Upper lobe of left lung (tissue), 6 donors: ENCODE measurements at regions not wholly inside any gene's neighbourhood (a gene's known extent, or its start where the extent isn't known, plus 50 kb on each side); places are given as distances from the start of the nearest gene placed in this dataset.

Source experiments
- ATAC-seq, 2 donors: fragments of 200-7000 bp; cut with Tn5 transposase; one replicate each; pipeline ENCODE4 v1.9.1; 2022; ENCODE audit warnings: mild to moderate bottlenecking in 2 of 2, moderate library complexity in 2 of 2; ENCODE audit not compliant: low FRiP score in 2 of 2
- DNase-seq, 2 donors: peaks; one replicate each; pipeline ENCODE4 v3.0.0-alpha.2; 2019 to 2020
- H3K27ac ChIP-seq, 4 donors: fragments of 200-600 bp; sonication (generic); one replicate each; pipeline ENCODE4 v1.5.1; 2016 to 2019
- H3K27me3 ChIP-seq, 4 donors: fragments of 200-600 bp; sonication (generic); one replicate each; pipeline ENCODE4 v1.5.1; 2017 to 2019
- H3K36me3 ChIP-seq, 4 donors: fragments of 200-600 bp; sonication (generic); one replicate each; pipeline ENCODE4 v1.5.1; 2016 to 2019
- H3K4me1 ChIP-seq, 4 donors: fragments of 200-600 bp; sonication (generic); one replicate each; pipeline ENCODE4 v1.5.1; 2018 to 2019
- H3K4me3 ChIP-seq, 4 donors: fragments of 200-600 bp; sonication (generic); one replicate each; pipeline ENCODE4 v1.5.1; 2017 to 2019; ENCODE audit warnings: mild to moderate bottlenecking in 2 of 4, moderate library complexity in 1 of 4
- H3K9me3 ChIP-seq, 4 donors: fragments of 200-600 bp; sonication (generic); one replicate each; pipeline ENCODE4 v1.5.1; 2018 to 2019
- CTCF ChIP-seq, 6 experiments: fragments of 450-650 bp in 4 of 6; fragments of 200-600 bp in 2 of 6; sonication (generic) in 2 of 6; IDR thresholded peaks; one replicate each; pipeline ENCODE4 v1.5.1; 2016 to 2019; ENCODE audit warnings: antibody characterized with exemption in 6 of 6
- EP300 ChIP-seq, 4 donors: sonication (generic); formaldehyde crosslinking; IDR thresholded peaks; one replicate each; pipeline ENCODE4 v1.5.1; 2017; ENCODE audit warnings: antibody characterized with exemption in 4 of 4, control low read depth in 2 of 4
- POLR2A ChIP-seq, 4 donors: fragments of 450-650 bp; IDR thresholded peaks; one replicate each; pipeline ENCODE4 v1.5.1; 2016 to 2017; ENCODE audit warnings: antibody characterized with exemption in 4 of 4, mild to moderate bottlenecking in 2 of 4
- POLR2AphosphoS5 ChIP-seq, 2 donors: sonication (generic); formaldehyde crosslinking; IDR thresholded peaks; one replicate each; pipeline ENCODE4 v1.5.1; 2017; ENCODE audit warnings: antibody characterized with exemption in 2 of 2
- WGBS, 2 donors: methylation state at CpG; one replicate each; pipeline ENCODE4 v1.1.5; 2017 to 2018; 5-methylcytosine and 5-hydroxymethylcytosine counted together
- donor health status: DM: no; HTN: no; CAD: no; lungs with moderate emphysema.
- donor health status: DM: no; HTN: yes; CAD: no; lungs with severe emphysema.

DNA sequence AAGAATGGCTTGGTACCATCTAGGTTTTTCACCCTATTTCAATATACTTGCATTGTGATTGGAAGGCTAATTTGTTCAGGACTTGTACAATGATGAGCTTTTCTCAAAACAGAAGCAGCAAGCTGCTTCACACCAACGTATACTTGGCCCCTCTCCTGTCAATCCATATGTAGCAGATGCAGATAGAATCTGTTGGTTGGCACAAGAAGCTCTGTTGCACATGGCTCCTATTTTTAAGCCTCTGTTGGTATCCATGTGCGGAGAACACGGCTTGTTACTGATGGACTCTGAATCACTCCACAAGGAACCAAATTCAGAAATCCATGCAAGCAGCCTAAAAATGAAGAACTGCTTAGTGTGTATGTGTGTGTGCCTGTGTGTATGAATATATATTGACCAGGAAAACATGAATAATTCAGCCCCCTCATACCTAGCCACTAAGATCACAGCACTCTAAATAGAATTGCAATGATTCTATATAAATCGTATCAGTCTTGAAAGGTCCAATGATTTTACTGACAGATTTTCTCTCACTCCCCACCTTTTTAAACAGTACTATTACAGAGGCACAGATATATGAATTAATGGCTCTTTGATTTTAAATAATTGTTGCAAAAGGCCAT, 258.4 kb upstream of the DPYD start:
- 70 to 92% methylated on average over 4 of the region's 4 CpGs for WGBS, 2 donors
- TF ChIP-seq EP300 (IDR thresholded peaks at IDR 0.05) (no peak), CTCF (IDR thresholded peaks at IDR 0.05) (no peak), POLR2AphosphoS5 (IDR thresholded peaks at IDR 0.05) (no peak), POLR2A (IDR thresholded peaks at IDR 0.05) (no peak)

GRCh38 chr1:98177751-98178150, 256.9 kb upstream of the DPYD start:
- no peaks in the 10 kb centered on the region for H3K9me3 ChIP-seq
- H3K4me1 ChIP-seq, result no peaks in the 10 kb centered on the region
- H3K36me3 ChIP-seq, result no peaks in the 10 kb centered on the region
- H3K27me3 ChIP-seq, result no peaks in the 10 kb centered on the region
- H3K27ac ChIP-seq, result no peak overlapping the region
- WGBS, 2 donors, result 89 to 92% methylated on average over 2 of the region's 2 CpGs
- no peak for TF ChIP-seq EP300 (IDR thresholded peaks at IDR 0.05)
- no peak for TF ChIP-seq POLR2A (IDR thresholded peaks at IDR 0.05)
- TF ChIP-seq POLR2AphosphoS5 (IDR thresholded peaks at IDR 0.05), result no peak
- H3K4me3 ChIP-seq, result no peak overlapping the region
- DNase-seq (no peak), ATAC-seq (no peak)

More for the DNA sequence above, 258.4 kb upstream of the DPYD start:
- DNase-seq (no peak), ATAC-seq (no peak)
- no peak overlapping the region for H3K27ac ChIP-seq
- H3K4me3 ChIP-seq, result no peak overlapping the region
- H3K4me1 ChIP-seq, result no peaks in the 10 kb centered on the region
- no peaks in the 10 kb centered on the region for H3K36me3 ChIP-seq
- H3K9me3 ChIP-seq, result no peaks in the 10 kb centered on the region
- H3K27me3 ChIP-seq, result no peaks in the 10 kb centered on the region

GRCh38 chr1:98176936-98177335, 256.1 kb upstream of the DPYD start:
- no peaks in the 10 kb centered on the region for H3K36me3 ChIP-seq
- no peak for DNase-seq
- H3K4me3 ChIP-seq, result no peak overlapping the region
- ATAC-seq, result no peak
- WGBS, 2 donors, result 86 to 88% methylated on average over 3 of the region's 3 CpGs
- TF ChIP-seq POLR2AphosphoS5 (IDR thresholded peaks at IDR 0.05), result no peak
- no peak for TF ChIP-seq EP300 (IDR thresholded peaks at IDR 0.05)
- TF ChIP-seq POLR2A (IDR thresholded peaks at IDR 0.05), result no peak
- no peak for TF ChIP-seq CTCF (IDR thresholded peaks at IDR 0.05)
- no peaks in the 10 kb centered on the region for H3K9me3 ChIP-seq
- no peaks in the 10 kb centered on the region for H3K27me3 ChIP-seq
- H3K27ac ChIP-seq, result no peak overlapping the region
- no peaks in the 10 kb centered on the region for H3K4me1 ChIP-seq

- Histone ChIP-seq H3K9me3 (no peaks in the 10 kb centered on the region), H3K4me1 (no peaks in the 10 kb centered on the region), H3K36me3 (no peaks in the 10 kb centered on the region), H3K27me3 (no peaks in the 10 kb centered on the region), H3K4me3 (no peak overlapping the region), H3K27ac (no peak overlapping the region)
- DNase-seq (no peak), ATAC-seq (no peak)
- no peak for TF ChIP-seq POLR2AphosphoS5 (IDR thresholded peaks at IDR 0.05)
- TF ChIP-seq POLR2A (IDR thresholded peaks at IDR 0.05), result no peak
- TF ChIP-seq EP300 (IDR thresholded peaks at IDR 0.05), result no peak
- TF ChIP-seq CTCF (IDR thresholded peaks at IDR 0.05), result no peak
These were observed 255.6 kb upstream of the DPYD start for GRCh38 chr1:98176414-98176813.

DNA sequence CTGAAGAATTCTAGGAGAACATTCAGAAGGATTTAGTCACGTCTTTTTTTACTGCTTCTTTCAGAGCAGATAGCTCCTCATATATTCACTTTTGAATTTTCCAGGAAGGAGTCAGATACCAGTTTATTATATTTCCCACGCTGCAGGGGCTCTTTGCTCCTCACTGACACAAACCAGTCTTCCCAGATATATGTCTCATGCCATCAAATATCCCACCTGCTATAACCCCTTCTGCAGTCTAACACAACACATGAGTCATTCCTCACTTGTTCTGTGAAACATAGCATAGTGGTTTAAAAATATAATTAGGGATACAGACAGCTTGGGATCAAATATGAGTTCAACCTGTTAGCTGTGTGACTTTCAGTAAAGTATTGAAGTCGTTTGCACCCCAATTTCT, 251.7 kb upstream of the DPYD start:
- ATAC-seq, result no peak
- Histone ChIP-seq H3K4me3 (no peak overlapping the region), H3K4me1 (no peaks in the 10 kb centered on the region), H3K27me3 (no peaks in the 10 kb centered on the region), H3K36me3 (no peaks in the 10 kb centered on the region), H3K9me3 (no peaks in the 10 kb centered on the region), H3K27ac (no peak overlapping the region)
- TF ChIP-seq POLR2A (IDR thresholded peaks at IDR 0.05) (no peak), POLR2AphosphoS5 (IDR thresholded peaks at IDR 0.05) (no peak), CTCF (IDR thresholded peaks at IDR 0.05) (no peak), EP300 (IDR thresholded peaks at IDR 0.05) (no peak)
- 59 to 61% methylated on average over 3 of the region's 3 CpGs for WGBS, 2 donors
- no peak for DNase-seq
